ENCODE measurements at regions not wholly inside any gene's neighbourhood (a gene's known extent, or its start where the extent isn't known, plus 50 kb on each side); places are given as distances from the start of the nearest gene placed in this dataset.

DNA sequence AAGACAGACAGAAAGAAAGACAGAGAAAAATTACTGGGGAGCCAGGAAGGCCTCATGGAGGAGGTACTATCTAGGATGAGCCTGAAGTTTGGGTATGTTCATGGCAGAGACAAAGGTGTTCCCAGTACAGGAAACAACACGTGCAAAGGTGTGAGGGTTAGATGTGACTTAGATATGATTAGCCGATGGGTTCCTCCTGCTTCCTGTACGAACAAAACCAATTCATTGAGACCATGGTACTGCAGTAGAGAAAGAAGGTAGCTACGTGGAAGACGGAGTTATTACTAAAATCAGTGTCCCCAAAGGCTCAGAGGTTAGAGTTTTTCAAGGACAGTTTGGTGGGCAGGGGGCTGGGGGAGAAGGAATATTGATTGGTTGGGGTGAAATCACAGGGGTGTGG, 55.2 kb upstream of the CHST3 start (continued):
- no peak for TF ChIP-seq CHD1 (IDR thresholded peaks at IDR 0.05; ENCODE audit: low read length)
- no peak for TF ChIP-seq SIX5 (IDR thresholded peaks at IDR 0.05; ENCODE audit: borderline replicate concordance in 1 of 2, insufficient read depth in 1 of 2, low read depth in 1 of 2, low read length in 2 of 2)
- TF ChIP-seq, protein P1, sequence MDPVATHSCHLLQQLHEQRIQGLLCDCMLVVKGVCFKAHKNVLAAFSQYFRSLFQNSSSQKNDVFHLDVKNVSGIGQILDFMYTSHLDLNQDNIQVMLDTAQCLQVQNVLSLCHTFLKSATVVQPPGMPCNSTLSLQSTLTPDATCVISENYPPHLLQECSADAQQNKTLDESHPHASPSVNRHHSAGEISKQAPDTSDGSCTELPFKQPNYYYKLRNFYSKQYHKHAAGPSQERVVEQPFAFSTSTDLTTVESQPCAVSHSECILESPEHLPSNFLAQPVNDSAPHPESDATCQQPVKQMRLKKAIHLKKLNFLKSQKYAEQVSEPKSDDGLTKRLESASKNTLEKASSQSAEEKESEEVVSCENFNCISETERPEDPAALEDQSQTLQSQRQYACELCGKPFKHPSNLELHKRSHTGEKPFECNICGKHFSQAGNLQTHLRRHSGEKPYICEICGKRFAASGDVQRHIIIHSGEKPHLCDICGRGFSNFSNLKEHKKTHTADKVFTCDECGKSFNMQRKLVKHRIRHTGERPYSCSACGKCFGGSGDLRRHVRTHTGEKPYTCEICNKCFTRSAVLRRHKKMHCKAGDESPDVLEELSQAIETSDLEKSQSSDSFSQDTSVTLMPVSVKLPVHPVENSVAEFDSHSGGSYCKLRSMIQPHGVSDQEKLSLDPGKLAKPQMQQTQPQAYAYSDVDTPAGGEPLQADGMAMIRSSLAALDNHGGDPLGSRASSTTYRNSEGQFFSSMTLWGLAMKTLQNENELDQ (CRISPR knock-in tag; IDR thresholded peaks at IDR 0.05; ENCODE audit: borderline replicate concordance): no peak
- no peak for TF ChIP-seq ZZZ3 (IDR thresholded peaks at IDR 0.05)

DNA sequence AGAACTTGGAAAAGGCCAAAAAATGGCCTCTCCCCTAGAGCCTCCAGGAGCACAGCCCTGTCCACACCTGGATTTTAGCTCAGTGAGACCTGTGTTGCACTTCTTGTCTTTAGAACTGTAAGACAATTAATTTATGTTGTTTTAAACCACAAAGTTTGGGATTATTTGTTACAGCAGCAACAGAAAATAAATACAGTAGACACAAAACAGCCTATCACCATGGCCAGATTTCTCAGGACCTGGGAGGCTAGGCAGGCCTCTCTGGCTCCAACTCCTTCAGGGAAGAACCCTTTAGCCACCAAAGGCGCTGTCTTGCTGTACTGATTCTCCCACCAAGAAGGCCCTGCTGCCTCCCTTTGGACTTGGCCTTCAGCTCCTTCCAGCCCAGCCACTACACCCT, 54.1 kb upstream of the PSAP start:
- TF ChIP-seq, protein P2, sequence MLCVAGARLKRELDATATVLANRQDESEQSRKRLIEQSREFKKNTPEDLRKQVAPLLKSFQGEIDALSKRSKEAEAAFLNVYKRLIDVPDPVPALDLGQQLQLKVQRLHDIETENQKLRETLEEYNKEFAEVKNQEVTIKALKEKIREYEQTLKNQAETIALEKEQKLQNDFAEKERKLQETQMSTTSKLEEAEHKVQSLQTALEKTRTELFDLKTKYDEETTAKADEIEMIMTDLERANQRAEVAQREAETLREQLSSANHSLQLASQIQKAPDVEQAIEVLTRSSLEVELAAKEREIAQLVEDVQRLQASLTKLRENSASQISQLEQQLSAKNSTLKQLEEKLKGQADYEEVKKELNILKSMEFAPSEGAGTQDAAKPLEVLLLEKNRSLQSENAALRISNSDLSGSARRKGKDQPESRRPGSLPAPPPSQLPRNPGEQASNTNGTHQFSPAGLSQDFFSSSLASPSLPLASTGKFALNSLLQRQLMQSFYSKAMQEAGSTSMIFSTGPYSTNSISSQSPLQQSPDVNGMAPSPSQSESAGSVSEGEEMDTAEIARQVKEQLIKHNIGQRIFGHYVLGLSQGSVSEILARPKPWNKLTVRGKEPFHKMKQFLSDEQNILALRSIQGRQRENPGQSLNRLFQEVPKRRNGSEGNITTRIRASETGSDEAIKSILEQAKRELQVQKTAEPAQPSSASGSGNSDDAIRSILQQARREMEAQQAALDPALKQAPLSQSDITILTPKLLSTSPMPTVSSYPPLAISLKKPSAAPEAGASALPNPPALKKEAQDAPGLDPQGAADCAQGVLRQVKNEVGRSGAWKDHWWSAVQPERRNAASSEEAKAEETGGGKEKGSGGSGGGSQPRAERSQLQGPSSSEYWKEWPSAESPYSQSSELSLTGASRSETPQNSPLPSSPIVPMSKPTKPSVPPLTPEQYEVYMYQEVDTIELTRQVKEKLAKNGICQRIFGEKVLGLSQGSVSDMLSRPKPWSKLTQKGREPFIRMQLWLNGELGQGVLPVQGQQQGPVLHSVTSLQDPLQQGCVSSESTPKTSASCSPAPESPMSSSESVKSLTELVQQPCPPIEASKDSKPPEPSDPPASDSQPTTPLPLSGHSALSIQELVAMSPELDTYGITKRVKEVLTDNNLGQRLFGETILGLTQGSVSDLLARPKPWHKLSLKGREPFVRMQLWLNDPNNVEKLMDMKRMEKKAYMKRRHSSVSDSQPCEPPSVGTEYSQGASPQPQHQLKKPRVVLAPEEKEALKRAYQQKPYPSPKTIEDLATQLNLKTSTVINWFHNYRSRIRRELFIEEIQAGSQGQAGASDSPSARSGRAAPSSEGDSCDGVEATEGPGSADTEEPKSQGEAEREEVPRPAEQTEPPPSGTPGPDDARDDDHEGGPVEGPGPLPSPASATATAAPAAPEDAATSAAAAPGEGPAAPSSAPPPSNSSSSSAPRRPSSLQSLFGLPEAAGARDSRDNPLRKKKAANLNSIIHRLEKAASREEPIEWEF (CRISPR knock-in tag; IDR thresholded peaks at IDR 0.05): no peak
- TF ChIP-seq TBL1XR1 (IDR thresholded peaks at IDR 0.05; ENCODE audit: low read length in 2 of 2) (no peak), POU5F1 (IDR thresholded peaks at IDR 0.05; ENCODE audit: borderline replicate concordance, low read depth, low read length, partially characterized antibody) (no peak), BRD9 (IDR thresholded peaks at IDR 0.05; ENCODE audit: low read depth, partially characterized antibody) (no peak), CHCHD3 (CRISPR knock-in tag; IDR thresholded peaks at IDR 0.05) (no peak), PML (IDR thresholded peaks at IDR 0.05; ENCODE audit: low read length) (no peak), ZNF12 (CRISPR knock-in tag; IDR thresholded peaks at IDR 0.05) (peak; percentile 89)
- 53% methylated on average over 1 of the region's 1 CpG for WGBS (ENCODE audit: insufficient coverage, low coverage, missing lambda C conversion rate)
- Histone ChIP-seq H3K9ac (ENCODE audit: insufficient read depth in 1 of 2, low read depth in 2 of 2, low read length in 2 of 2) (no peak overlapping the region), H3K9me1 (ENCODE audit: control insufficient read depth, insufficient read depth, low read length) (no peaks in the 10 kb centered on the region), H3K36me3 (ENCODE audit: control insufficient read depth, insufficient read depth, low read length) (no peaks in the 10 kb centered on the region), H2AFZ (ENCODE audit: low read depth, low read length) (no peak overlapping the region), H3K27me3 (ENCODE audit: control insufficient read depth in 2 of 2, insufficient read depth in 2 of 2, low read length in 2 of 2) (peaks cover 9% of the 10 kb centered on the region in 2 experiments; a peak in 4 of 5 replicates), H3K9me3 (replicated peaks; ENCODE audit: control insufficient read depth, insufficient read depth, low read depth, low read length) (no peaks in the 10 kb centered on the region), H3K4me1 (replicated peaks in 1 of 2; ENCODE audit: control insufficient read depth in 2 of 2, insufficient read depth in 2 of 2, low read length in 2 of 2) (peaks cover 6 to 12% of the 10 kb centered on the region in 2 experiments), H4K20me1 (replicated peaks; ENCODE audit: control insufficient read depth, insufficient read depth, low read length) (no peaks in the 10 kb centered on the region), H3K79me2 (ENCODE audit: control insufficient read depth, insufficient read depth, low read length) (no peaks in the 10 kb centered on the region), H3K4me2 (ENCODE audit: insufficient read depth, low read length) (no peak overlapping the region), H3K4me3 (no peak overlapping the region), H3K27ac (ENCODE audit: extremely low read depth, low read depth, low read length) (no peak overlapping the region)
- in situ Hi-C loops (cut with MboI): loop anchor here (10.0 kb wide), 1 partner anchor 320 kb away; no protein-coding TSS in a partner anchor
- no TSS peak for BruUV-seq (replicated peaks)
- CTCF ChIA-PET (ENCODE audit: low intra/inter-chr PET ratio): no interaction called here
- intact Hi-C loops (cut with micrococcal nuclease): loop anchor here (5.0 kb wide), 1 partner anchor 72 kb away; no protein-coding TSS in a partner anchor
- ATAC-seq: peak; percentile 38; the same call in 1 of the 3 replicates
- no peak for DNase-seq (ENCODE audit: extremely low read depth in 1 of 4, low spot score in 3 of 4)
- POLR2A ChIA-PET: interaction anchor here (1.2 to 1.4 kb wide), 3 partner anchors 9 to 106 kb away, joined by 3 to 5 read pairs (median 3); no protein-coding TSS in a partner anchor
- no peak for FAIRE-seq

Data from K562 (cell line).